Pancreas (tissue), 10 donors: ENCODE measurements at regions not wholly inside any gene's neighbourhood (a gene's known extent, or its start where the extent isn't known, plus 50 kb on each side); places are given as distances from the start of the nearest gene placed in this dataset.

Experiments used
- ATAC-seq, 4 donors: fragments of 200-7000 bp; cut with Tn5 transposase; one replicate each; pipeline versions ENCODE4 v1.8.0 to v1.9.1; 2020; ENCODE audit warnings: mild to moderate bottlenecking in 4 of 4, moderate library complexity in 4 of 4
- DNase-seq, 6 donors: peaks; one replicate each; pipeline ENCODE4 v3.0.0-alpha.2; 2020
- FAIRE-seq: peaks from 2 replicates; lab custom pipeline; 2012; peaks lifted over from hg19 to GRCh38; lab: Jason Lieb, UNC
- H3K27ac ChIP-seq, 4 donors: fragments of 200-600 bp; sonication (generic); 1 replicate in 3 of 4; 2 replicates in 1 of 4; pipeline versions ENCODE4 v1.5.0 to v1.8.0; 2020
- H3K27me3 ChIP-seq, 4 donors: fragments of 200-600 bp; one replicate each; pipeline ENCODE4 v1.8.0; 2021
- H3K36me3 ChIP-seq, 3 donors: fragments of 200-600 bp; sonication (generic) in 1 of 3; one replicate each; pipeline versions ENCODE4 v1.5.0 to v1.8.0; 2020 to 2021
- H3K4me1 ChIP-seq, 3 donors: fragments of 200-600 bp; one replicate each; pipeline ENCODE4 v1.8.0; 2021
- H3K4me3 ChIP-seq, 4 donors: fragments of 200-600 bp; sonication (generic) in 2 of 4; one replicate each; pipeline versions ENCODE4 v1.5.0 to v1.8.0; 2020 to 2021
- H3K9me3 ChIP-seq, 4 donors: fragments of 200-600 bp; one replicate each; pipeline ENCODE4 v1.8.0; 2021
- CTCF ChIP-seq, 4 donors: fragments of 200-600 bp; sonication (generic) in 3 of 4; IDR thresholded peaks; one replicate each; pipeline versions ENCODE4 v1.5.0 to v1.8.0; 2021; ENCODE audit warnings: antibody characterized with exemption in 4 of 4
- WGBS, 2 donors: extraction: QIAGEN DNeasy Blood & Tissue Kit; methylation state at CpG; one replicate each; pipeline ENCODE4 v1.1.7; 2013; 5-methylcytosine and 5-hydroxymethylcytosine counted together
- intact Hi-C, 3 donors: fragments of 100-400 bp; cut with DNase I; formaldehyde crosslinking; loops; one replicate each; pipeline versions ENCODE4 v1.11.1 to v1.14.2; 2022
- donor health status: healthy with polysubstance abuse.
- donor health status: DM: no; HTN: no; CAD: no; lungs with moderate emphysema.
- donor health status: DM: no; HTN: no; CAD: no.
- donor health status: control.
- donor health status: control.
- donor health status: Bipolar disorder and iron deficiency.
- donor health status: DM: yes; HTN: yes; CAD: no.
- donor health status: DM: no; HTN: no; CAD: no.
- donor health status: DM: no; HTN: no; CAD: no.
- donor health status: DM: yes; HTN: yes; CAD: no.

- Histone ChIP-seq H3K9me3 (no peaks in the 10 kb centered on the region), H3K4me3 (no peak overlapping the region), H3K4me1 (peaks cover 0 to 6% (median 0%) of the 10 kb centered on the region in 3 donors), H3K27ac (no peak overlapping the region), H3K36me3 (no peaks in the 10 kb centered on the region), H3K27me3 (no peaks in the 10 kb centered on the region)
- FAIRE-seq (no peak), ATAC-seq (no peak), DNase-seq (no peak)
- WGBS, 2 donors = 69 to 75% methylated on average over 2 of the region's 2 CpGs
- TF ChIP-seq CTCF (IDR thresholded peaks at IDR 0.05) = no peak
- intact Hi-C loops = no loop called here
These were observed 546.5 kb upstream of the SEMA3D start for GRCh38 chr7:85733169-85733915.

DNA sequence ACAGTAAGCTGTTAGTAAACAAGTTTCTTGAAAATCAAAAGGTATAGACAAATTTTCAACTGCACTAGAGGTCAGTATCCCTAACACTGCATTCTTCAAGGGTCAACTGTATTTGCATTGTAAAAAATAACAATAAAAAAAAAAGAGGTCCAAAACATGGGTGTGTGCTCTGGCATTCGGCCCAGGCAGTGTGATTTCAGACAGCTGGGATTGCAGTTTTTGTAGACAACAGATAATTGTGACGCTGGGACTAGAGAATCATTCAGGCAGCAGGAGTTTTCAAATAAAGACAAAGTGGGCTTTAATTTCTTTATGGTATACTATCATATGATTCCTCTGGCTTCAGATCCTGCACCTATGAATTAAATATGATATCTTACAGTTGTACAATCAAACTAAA, 543.2 kb upstream of the SEMA3D start:
- Histone ChIP-seq H3K9me3 (no peaks in the 10 kb centered on the region), H3K36me3 (no peaks in the 10 kb centered on the region), H3K27ac (no peak overlapping the region), H3K4me3 (no peak overlapping the region), H3K27me3 (no peaks in the 10 kb centered on the region), H3K4me1 (peaks cover 0 to 6% (median 0%) of the 10 kb centered on the region in 3 donors)
- 13 to 23% methylated on average over 2 of the region's 2 CpGs for WGBS, 2 donors
- DNase-seq = no peak
- no peak for TF ChIP-seq CTCF (IDR thresholded peaks at IDR 0.05)
- intact Hi-C loops = no loop called here
- FAIRE-seq = no peak
- no peak for ATAC-seq

- DNase-seq (no peak), ATAC-seq (no peak), FAIRE-seq (no peak)
- intact Hi-C loops = no loop called here
- Histone ChIP-seq H3K27me3 (no peaks in the 10 kb centered on the region), H3K4me1 (peaks cover 0 to 2% (median 0%) of the 10 kb centered on the region in 3 donors), H3K27ac (no peak overlapping the region), H3K4me3 (no peak overlapping the region), H3K36me3 (no peaks in the 10 kb centered on the region), H3K9me3 (no peaks in the 10 kb centered on the region)
- TF ChIP-seq CTCF (IDR thresholded peaks at IDR 0.05) = no peak
- 78 to 91% methylated on average over 2 of the region's 2 CpGs for WGBS, 2 donors
These were observed 538.2 kb upstream of the SEMA3D start for GRCh38 chr7:85725026-85725425.

GRCh38 chr7:85719981-85720953, 533.4 kb upstream of the SEMA3D start:
- intact Hi-C loops = no loop called here
- Histone ChIP-seq H3K27me3 (no peaks in the 10 kb centered on the region), H3K4me1 (no peaks in the 10 kb centered on the region), H3K4me3 (no peak overlapping the region), H3K9me3 (no peaks in the 10 kb centered on the region), H3K27ac (no peak overlapping the region), H3K36me3 (no peaks in the 10 kb centered on the region)
- no peak for TF ChIP-seq CTCF (IDR thresholded peaks at IDR 0.05)
- ATAC-seq (peak in 2 of 4 donors; percentile 27 to 75), FAIRE-seq (no peak), DNase-seq (no peak)
- WGBS, 2 donors = 45 to 47% methylated on average over 4 of the region's 4 CpGs
